GM12891 (cell line): ENCODE measurements at regions not wholly inside any gene's neighbourhood (a gene's known extent, or its start where the extent isn't known, plus 50 kb on each side); places are given as distances from the start of the nearest gene placed in this dataset.

Experiments used
- SPI1 ChIP-seq: IDR thresholded peaks from 2 replicates; pipeline ENCODE4 v1.6.1; 2011; ENCODE audit warnings: low read depth, low read length, control low read depth
- TAF1 ChIP-seq: IDR thresholded peaks from 2 replicates; pipeline ENCODE4 v1.6.1; 2011; ENCODE audit warnings: low read depth, low read length, control low read depth

- TF ChIP-seq SPI1 (no peak), TAF1 (no peak)
Measured at GRCh38 chr6:47141171-47141570, 99.0 kb upstream of the ADGRF1 start.
